SU-DHL-6 (cell line): ENCODE measurements at regions not wholly inside any gene's neighbourhood (a gene's known extent, or its start where the extent isn't known, plus 50 kb on each side); places are given as distances from the start of the nearest gene placed in this dataset.

Experiments used
- CTCF ChIP-seq: fragments of 200-600 bp; sonication (generic); IDR thresholded peaks from one replicate; pipeline ENCODE4 v1.5.1; 2017; ENCODE audit warnings: antibody characterized with exemption, mild to moderate bottlenecking, low read length, moderate library complexity; ENCODE audit not compliant: insufficient read depth, poor library complexity, severe bottlenecking
- EZH2phosphoT487 ChIP-seq: fragments of 200-600 bp; sonication (generic), shearing (Covaris generic); conservative IDR thresholded peaks from 2 replicates; pipeline ENCODE4 v1.6.1; 2018; ENCODE audit warnings: mild to moderate bottlenecking, antibody characterized with exemption, low read length, moderate library complexity, mixed read lengths

- no peak for TF ChIP-seq CTCF
- no peak for TF ChIP-seq EZH2phosphoT487
These were observed 416.3 kb upstream of the LRRTM4 start for GRCh38 chr2:77938462-77938861.
